ENCODE measurements at regions not wholly inside any gene's neighbourhood (a gene's known extent, or its start where the extent isn't known, plus 50 kb on each side); places are given as distances from the start of the nearest gene placed in this dataset.

DNA sequence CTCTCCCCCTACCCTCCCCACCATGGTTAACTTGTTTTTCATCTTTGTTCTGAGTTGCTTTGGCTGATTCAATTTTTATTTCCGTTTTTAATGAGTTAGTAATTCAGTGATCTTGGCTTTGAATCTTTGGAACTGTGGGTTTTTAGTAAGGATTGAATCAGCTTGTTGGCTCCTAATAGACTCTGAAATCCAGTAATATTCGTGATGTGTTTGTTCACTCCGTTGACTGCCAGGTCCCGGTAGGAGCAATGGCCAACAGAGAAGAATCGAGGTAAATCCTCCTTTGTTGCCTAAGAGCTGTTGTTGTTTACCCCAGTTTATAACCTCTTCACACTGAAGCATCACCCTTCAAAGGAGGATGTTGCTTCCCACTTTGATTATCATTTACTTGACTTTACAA, 92.7 kb downstream of the PCSK1 start:
- no peak for DNase-seq

DNA sequence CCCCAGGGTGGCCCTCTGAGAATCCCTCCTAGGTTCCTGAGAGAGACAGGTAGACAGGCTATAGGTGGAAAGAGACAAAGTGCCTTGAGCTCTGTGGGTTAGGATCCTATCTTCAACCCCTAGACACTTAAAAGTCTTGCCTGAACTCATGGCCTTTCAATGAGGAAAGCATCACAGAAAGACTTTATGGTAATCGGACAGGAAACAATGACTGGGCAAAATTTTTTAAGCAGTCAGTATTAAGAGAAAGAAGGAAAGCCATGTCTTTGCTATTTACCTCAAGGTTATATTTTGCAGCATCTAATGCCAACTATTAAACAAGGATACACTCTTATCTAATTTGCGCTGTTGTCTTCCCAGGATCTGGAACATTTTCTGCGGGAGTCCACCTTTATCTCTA, 93.2 kb downstream of the PCSK1 start:
- no peak for DNase-seq

DNA sequence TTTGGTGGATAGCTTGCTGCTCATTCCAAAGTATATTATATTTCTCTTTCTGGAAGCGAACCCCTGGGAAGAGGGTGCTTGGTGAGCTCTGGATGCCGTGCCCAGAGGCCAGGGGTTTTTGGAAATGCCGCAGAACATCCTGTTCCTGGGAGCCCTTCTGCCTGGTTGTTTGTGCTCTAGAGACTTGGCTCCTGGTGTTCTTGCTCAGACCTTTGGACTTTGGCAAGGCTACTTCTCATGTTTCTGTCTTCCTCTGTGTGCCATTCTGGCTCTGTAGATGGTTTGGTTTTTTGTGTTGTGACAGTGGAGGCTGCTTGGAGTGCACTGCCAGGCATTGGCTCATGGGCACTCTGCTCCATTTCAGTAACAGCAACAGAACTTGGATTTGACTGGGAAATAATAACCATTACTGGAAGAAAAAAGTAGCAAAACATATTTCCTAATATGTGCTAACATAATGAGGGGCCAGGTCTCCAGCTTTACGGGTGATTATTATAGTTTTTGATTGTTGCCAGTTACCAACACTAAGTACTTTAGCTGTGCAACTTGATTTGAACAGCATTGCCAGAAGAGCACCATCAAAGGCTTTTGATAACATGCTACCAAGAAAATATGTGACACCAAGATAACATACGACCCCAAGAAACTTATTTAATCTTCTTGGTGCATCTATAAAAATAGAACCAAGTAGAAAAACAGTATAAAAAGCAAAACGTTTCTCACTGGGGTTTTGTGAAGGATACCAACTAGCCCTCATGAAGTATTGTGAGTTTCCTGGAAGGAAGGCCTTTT, 94.2 kb downstream of the PCSK1 start:
- DNase-seq: no peak

DNA sequence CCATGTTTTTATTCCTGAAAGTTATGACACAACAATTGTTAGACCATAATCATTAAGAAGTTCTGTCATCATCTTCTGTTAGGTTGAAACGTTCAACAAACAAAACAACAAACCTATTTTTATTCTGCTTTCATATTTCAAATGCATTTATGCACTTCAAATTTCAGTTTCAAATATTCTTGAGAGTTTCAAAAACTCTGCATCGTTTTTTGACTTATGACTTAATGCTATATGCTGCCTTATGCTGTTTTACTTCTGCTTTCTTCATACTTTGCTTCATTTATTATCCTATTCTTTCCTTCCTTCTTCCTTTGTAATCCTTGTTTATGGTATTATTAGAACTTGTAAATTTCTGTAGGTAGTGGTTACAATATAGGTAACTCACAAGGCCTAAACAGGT, 95.0 kb downstream of the PCSK1 start:
- DNase-seq: no peak

DNA sequence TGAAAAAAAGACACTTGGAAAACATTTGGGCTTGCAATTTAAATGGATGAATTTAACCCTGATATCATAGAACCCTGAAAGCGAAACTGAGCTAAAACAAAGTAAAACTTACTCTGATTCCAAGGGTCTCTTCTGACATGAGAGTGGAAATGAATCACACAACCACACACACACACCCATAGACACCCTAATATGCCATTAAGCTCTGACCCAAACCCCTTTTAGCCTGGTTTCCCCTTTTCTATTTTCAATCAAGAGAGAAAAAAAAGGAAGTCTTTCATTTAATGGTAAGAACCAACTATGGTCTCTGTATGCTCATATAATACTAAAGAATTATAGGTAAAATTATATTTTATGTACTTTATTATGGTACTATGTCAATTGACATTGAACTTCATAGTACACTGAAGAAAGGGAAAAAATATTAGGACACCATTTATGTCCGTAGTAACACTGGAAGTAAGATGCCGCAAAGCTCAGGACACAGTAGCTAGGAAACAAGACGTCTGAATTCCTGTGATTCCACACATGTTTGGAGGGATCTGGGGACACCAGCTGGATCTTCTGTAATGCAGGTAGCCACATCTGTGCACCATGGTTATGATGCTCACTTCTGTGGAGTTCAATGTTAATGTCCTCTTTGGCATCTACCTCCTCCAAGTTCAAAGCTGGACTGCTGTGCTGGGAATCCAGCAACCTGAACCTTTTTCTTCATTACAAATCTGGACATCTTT, 95.8 kb downstream of the PCSK1 start:
- DNase-seq: no peak

DNA sequence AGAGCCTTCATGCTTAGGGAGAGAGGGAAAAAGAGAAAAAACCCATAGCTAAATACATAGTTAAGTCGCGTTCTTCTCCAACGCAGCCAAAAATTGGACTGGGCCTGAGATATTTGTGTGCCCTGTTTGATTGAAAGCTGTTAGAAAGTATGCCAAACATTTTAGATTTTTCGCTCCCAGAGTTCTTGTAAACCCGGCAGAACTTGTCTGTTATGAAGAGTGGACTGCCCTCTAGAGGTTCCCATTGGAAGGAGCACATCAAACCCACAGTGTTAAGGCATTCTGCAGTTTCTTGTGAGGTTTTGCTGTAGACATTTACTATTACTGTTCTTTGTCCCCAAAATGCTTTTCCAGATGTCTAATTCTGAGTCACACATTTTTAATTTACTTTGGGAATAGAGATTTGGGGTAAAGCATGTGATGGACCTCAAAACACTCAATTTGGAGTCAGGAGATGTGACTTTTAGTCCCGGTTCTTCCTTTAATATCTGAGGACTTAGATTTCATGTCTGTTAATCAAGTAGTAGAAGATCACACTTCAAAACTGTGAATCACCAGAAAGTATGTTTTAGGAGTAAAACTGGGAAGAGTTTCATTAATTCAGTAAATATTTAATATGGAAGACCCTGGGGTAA, 96.6 kb downstream of the PCSK1 start:
- peak; percentile 66 for DNase-seq

DNA sequence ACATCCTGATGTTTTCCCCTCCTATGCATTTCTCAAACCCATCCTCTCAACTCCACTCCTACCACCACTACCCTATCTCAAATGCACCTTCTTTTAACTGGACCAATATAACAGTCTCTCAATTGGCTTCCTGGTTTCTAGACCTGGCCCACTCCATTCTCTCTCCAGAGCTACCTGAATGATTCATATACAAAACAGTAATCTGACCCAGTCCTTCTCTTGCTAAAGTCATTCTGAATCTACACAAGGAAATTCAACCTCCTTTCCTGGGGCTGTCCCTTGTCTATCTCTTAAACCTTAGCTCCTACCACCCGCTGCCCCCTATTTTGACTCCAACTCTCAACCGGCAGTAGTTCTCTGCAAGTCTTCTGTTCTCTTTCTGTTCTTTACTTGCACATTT, 97.2 kb downstream of the PCSK1 start:
- DNase-seq: no peak

DNA sequence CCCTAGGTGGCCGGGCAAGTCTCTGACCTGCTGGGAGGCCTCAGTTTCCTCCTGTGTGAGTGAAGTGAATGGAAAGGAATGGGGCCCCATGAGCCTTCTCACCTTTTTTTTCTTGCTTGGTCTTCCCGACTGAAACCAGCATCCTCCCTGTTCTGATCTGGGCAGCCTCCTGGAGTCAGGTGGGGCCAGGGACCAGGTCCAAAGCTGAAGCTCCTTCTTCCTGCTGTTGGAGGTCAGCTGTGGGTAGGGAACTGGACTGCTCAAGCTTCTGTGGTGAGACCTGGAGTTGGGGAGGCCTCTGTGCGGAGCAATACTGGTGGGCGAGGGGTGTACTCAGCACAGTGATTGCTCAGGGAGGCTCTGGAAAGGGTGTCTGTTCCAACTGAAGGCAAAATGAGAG, 99.7 kb downstream of the PCSK1 start:
- DNase-seq: no peak

DNA sequence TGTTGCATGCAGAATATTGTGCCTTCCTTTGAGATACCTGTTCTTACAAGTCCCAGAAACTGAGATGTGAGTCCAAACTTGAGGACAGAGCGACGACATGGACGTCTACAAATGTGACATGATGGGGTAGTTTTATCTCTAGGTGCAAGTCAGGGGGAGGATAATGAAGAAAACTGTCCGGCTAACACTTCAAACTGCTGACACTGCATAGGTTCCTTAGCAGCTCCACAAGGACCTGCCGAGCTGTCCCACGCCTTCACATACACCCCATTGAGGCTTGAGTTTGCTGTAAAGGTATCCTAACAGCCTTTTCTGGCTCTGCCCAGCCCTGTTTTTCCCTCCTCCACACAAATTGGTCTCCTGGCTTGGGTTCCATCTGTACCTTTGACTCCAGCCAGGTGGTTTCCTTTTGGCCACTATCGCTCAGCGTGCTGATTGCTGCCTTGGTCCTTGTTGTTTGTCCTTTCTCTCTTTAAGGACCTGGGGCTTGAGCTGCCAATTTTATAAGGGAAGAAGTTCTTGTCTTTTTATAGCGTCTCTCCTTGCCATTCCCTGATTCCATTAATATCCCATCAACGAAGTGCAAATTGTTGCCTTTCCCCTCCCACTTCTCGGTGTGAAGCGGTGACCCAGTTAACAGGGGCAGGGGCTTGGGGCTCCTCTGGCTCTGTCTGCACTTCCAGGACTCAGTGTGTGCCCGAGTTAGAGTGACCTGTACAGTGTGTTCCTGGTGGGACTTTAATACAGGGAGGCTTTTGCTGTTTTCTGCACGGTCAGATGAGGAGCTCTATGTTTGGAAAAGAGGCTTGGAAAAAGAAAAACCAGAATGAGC, 100.3 kb downstream of the PCSK1 start:
- no peak for DNase-seq

DNA sequence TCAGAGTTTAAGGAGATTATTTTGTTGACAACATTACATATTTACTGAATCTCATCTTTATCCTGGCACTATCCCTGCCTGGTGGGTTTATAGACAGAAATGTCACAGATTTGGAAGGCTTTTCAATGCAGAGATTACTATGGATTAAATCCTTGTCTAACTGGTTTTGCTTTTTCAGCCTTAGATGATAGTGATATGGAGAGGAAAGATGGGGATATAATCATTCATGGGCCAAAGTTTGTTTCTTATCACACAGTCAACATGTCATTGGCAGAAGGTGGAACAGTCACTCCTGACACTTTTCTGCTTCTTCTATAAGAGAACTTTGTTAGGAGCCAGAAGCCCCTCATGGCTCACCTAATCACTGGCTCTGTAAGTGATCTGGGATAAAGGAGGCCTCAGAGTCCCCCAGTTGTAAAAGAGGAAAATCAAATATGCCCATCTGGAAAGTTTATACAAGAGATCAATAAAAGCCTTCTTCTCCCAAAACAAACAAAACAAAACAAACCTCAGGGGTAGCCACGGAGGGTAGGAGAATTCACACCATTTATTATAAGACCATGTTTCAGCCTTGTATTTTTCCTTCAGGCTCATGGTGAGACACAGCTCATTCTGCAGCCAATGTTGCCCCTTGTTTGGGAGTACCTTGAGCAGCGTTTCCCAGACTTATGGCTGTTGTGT, 101.2 kb downstream of the PCSK1 start:
- no peak for DNase-seq

DNA sequence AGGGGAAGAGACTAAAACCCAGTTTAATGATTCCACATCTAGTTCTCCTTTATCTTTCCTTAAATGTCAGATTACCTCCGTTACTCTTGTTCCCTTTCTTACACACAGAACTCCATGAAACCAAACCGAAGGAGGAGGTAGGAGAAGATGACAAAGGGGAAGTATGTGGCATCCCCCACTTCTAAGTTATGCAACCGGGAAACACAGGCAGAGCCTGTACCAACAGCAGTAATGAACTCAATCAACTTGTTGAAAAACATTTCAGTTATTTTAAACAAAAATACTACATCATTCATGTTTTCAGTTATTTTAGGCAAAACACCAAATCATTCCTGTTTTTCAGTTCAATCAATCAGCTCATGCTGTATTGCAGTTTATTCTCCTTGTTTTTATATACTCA, 101.8 kb downstream of the PCSK1 start:
- DNase-seq: no peak

DNA sequence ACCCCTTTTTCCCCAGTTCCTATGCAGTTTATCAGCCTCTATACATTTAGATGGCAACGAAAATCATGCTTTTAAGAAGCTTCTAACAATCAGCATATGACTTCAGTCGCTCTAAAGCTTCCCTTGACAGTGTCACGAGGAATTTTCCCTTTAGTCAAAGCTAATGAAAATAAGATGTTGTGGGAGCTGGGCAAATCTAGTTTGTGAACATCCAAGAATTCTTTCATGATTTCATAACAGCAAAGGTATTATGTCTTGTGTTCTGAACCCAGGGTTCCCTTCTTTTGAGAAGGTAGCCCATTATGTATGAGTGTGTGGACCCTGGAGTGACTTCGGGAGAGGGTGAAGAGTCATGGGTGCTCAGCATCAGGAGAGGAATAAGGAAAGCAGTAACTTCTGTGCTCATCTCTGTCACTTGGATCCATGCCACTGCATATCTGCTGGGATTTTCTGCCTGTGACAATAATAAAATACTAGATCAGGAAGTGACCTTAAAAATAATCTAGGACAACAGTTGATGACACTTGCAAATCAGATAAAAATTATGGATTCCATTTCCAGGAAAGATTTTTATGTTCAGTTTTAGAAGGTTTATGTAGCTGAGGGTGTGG, 102.4 kb downstream of the PCSK1 start:
- no peak for DNase-seq

DNA sequence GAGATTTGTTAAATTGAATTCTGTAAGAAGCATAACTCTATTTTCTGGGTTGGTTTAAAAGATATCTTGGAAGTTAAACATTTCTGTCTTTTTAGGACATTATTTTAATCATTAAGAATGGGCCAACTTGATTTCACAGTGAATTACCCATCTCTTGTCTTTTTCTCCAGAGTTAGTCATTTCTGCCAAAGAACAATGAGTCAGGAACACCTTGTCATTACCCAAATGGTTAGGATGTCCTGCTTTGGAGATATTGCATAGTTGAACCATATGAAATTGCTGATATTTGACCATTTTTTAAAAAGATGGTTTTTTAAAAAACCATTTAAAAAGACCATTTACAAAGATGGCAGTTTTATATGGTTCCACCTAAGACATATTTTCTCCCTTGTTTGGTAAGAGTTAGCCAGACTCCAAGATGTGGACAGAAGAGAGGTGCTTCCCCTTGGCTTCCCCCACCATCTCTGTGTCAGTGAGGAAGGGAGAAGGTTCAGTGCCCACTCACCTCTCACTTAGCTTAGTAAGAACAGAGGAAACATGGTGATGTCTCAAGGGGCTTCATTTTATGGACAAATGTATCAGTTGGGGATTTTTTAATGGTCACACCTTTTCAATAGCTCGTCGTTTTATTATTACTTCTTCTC, 103.0 kb downstream of the PCSK1 start:
- no peak for DNase-seq

DNA sequence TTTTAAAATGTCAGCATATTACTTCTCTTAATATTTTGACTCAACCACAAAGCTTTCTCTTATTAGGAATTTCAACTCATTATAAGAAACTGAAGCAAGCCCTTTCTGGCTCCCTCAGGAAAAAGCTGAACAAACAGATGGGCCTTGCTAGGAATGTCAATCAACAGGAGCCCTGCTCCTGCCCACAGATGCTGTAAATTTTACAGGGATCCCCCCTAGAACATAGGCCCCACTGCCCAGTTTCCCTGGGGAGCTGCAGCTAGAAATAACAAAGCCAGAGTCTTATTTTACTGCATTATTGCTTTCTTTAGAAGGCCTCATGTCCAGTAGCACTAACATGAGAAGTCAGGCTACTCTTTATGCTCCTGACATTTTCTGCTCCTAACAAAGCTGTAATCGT, 103.8 kb downstream of the PCSK1 start:
- no peak for DNase-seq

DNA sequence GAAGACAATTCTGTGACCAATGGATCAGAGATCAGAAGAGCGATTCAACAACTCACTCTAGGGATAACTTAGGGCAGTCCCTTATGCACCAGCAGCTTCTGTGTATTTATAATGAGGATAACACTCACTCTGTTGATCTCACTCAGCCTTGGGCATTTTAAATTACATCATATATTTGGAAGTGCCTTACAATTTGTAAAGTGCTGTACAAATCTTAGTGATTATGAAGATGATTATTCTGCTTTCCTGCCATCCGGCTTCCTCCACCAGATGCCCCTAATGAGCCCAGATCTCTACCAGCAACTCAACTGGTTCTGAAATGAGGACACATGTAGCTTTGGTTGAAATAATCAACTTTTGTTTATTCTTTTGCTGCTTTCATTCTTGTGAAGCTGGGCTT, 105.3 kb downstream of the PCSK1 start:
- no peak for DNase-seq

DNA sequence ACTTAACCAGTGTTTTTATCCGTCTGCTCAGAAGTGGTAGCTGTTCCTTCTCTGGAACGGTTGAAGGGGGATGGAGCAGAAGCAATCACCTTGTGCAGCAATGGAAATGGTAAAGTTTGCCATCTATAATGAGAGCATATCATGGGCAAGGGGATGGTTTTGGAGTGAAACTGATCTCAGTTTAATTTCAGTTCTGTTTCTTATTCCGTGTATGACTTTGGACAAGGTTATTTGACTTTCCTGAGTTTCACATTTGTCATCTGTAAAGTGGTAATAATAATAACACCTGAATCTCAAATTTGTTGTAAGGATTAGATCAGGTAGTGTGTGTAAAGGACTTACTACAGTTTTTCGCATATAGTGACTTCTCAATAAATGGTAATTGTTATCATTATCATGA, 106.1 kb downstream of the PCSK1 start:
- DNase-seq: no peak

DNA sequence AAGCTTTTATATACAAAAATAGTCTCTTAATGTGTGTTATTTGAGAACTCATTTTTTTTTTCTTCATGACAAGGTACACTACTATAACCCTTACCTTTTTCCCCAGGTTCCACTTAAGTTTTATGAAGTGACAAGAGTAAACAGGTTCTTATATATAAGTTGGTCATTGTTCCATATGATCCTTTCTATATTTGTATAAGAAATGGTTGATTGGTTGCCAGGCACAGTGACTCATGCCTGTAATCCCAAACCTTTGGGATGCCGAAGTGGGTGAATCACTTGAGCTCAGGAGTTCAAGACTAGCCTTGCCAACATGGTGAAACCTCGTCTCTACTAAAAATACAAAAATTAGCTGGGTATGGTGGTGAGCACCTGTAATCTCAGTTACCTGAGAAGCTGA, 108.3 kb downstream of the PCSK1 start:
- no peak for DNase-seq

DNA sequence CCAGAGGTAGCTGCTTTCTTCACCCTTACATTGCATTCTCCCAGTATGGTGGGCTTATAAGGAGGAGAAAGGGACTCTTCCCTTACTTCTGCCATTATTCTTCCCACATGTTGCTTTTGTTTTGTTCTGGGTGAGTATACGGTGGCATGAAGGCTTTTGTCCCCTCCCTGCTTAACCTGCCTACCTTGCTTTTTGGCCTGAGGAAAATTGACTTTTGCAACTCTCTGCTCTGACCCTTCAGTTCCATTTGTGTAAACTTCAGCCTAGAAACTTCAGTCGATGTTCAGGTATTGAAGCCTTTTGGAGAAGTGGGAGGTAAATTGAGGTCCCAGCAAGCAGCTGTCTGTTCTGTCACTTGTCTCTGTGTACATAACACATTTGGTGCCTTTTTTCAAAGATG, 110.2 kb downstream of the PCSK1 start:
- no peak for DNase-seq

DNA sequence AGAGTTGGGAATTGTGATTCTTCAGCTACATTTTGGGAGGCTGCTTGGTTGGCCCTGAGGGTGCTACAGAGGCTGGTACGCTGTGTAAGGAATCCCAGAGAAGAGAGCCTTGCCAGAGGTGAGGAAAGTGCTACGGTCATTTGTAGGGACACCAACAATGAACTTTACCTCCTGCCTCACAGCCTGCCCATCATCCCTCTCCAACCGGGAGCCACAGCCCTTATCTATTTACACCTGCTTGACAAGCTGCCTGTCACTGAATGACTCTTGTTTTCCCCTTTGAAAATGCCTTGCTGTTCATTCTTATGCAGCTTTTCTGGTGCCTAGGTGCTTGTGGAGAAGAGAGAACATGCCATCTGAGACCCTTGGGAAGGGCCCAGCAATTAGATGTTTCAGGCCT, 110.8 kb downstream of the PCSK1 start:
- no peak for DNase-seq

DNA sequence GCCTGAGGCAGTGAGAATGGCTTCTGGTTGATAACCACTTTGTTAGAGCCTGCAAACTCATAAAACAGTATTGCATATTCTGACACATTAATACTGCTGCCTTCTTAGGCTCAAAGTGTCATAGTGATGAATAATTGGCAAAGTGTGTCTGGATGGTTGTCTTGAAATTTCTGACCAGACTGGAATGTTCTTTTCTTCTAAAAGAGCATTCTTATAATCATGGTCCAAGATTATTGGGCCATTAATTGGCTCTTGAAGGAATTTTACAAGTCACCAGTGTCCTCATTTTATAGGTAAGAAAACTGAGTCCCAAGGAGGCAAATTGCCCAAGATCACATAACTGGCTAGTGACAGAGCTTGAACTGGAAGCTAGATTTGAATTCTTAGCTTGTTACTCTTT, 111.7 kb downstream of the PCSK1 start:
- DNase-seq: no peak

DNA sequence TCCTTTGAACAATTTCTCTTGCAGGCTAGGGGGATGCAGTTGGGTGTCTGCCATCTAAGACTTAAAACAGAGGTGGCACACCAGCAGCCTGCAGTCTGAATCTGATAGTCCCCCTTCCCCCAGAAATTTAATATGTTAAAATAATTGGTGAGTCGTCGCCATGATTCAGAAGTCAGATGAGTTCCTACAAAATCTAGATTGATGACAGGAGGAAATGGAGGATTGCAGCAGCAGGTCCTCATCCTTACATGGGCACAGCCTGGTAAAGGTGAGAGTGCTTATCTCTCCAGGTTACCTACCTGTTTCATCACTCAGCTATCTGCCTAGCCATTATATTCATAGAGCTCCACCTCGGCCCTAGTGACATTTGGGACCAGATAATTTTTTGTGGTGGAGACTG, 112.3 kb downstream of the PCSK1 start:
- DNase-seq: no peak

Data from NCI-H774 (cell line).